K562 (cell line): ENCODE measurements at regions not wholly inside any gene's neighbourhood (a gene's known extent, or its start where the extent isn't known, plus 50 kb on each side); places are given as distances from the start of the nearest gene placed in this dataset.

Source experiments
- ATAC-seq: fragments of 200-7000 bp; cut with Tn5 transposase; 3 replicates; pipeline ENCODE4 v1.9.1; 2020; ENCODE audit warnings: moderate library complexity
- BruUV-seq: library from RNA; stranded (reverse); fragments of 400-500 nt; replicated peaks from 2 replicates; lab custom pipeline; 2021; lab: Mats Ljungman, UMichigan
- CTCF ChIA-PET: fragments of 300-600 bp; formaldehyde crosslinking; extraction: SDS; loops from one replicate; lab custom pipeline; 2021; ENCODE audit warnings: low intra/inter-chr PET ratio; lab: Yijun Ruan, JAX
- POLR2A ChIA-PET: fragments of 300-600, 350-650 bp; sonication (Branson Sonifier 250); formaldehyde crosslinking; extraction: SDS; loops from one replicate; lab custom pipeline; 2021; ENCODE audit warnings: antibody characterized with exemption, inconsistent platforms; lab: Yijun Ruan, JAX
- DNase-seq, 4 experiments: peaks; one replicate each; pipeline versions ENCODE4 v3.0.0 to v3.0.0-alpha.2; 2011 to 2018; ENCODE audit warnings: low spot score in 3 of 4, mixed read lengths in 3 of 4; ENCODE audit errors: extremely low read depth in 1 of 4
- FAIRE-seq: peaks from 2 replicates; lab custom pipeline; 2011; peaks lifted over from hg19 to GRCh38; lab: Jason Lieb, UNC
- H2AFZ ChIP-seq: 2 replicates; pipeline ENCODE4 v1.6.0; 2011; ENCODE audit warnings: low read depth, low read length, control low read depth, inconsistent platforms
- H3K27ac ChIP-seq: fragments of 200-600 bp; 3 replicates; pipeline ENCODE4 v1.8.0; 2011; ENCODE audit warnings: low read depth, mild to moderate bottlenecking, control low read depth, inconsistent platforms, low read length, moderate library complexity, mixed read lengths; ENCODE audit errors: extremely low read depth
- H3K27me3 ChIP-seq, 2 experiments: fragments of 300-600 bp in 1 of 2; 2 replicates in 1 of 2; 3 replicates in 1 of 2; pipeline versions ENCODE4 v1.6.0 to v1.8.0; 2011; ENCODE audit warnings: inconsistent platforms in 2 of 2, low read length in 2 of 2, mild to moderate bottlenecking in 1 of 2, mixed read lengths in 1 of 2, moderate library complexity in 1 of 2; ENCODE audit not compliant: control insufficient read depth in 2 of 2, insufficient read depth in 2 of 2
- H3K36me3 ChIP-seq: fragments of 300-600 bp; 3 replicates; pipeline ENCODE4 v1.8.0; 2011; ENCODE audit warnings: mild to moderate bottlenecking, low read length, inconsistent platforms; ENCODE audit not compliant: control insufficient read depth, insufficient read depth
- H3K4me1 ChIP-seq, 2 experiments: fragments of 200-600 bp in 1 of 2; replicated peaks in 1 of 2; 2 replicates in 1 of 2; 3 replicates in 1 of 2; pipeline versions ENCODE4 v1.5.1 to v1.8.0; 2011; ENCODE audit warnings: inconsistent platforms in 2 of 2, low read length in 2 of 2, mild to moderate bottlenecking in 1 of 2, mixed read lengths in 1 of 2, moderate library complexity in 1 of 2; ENCODE audit not compliant: control insufficient read depth in 2 of 2, insufficient read depth in 2 of 2
- H3K4me2 ChIP-seq: 2 replicates; pipeline ENCODE4 v1.6.1; 2011; ENCODE audit warnings: low read length, control low read depth, inconsistent platforms, mixed read lengths; ENCODE audit not compliant: insufficient read depth
- H3K4me3 ChIP-seq: fragments of 200-600 bp; sonication (generic), shearing (Covaris generic); 2 replicates; pipeline ENCODE4 v1.5.1; 2016; ENCODE audit warnings: control low read depth, inconsistent platforms
- H3K79me2 ChIP-seq: fragments of 200-600 bp; 3 replicates; pipeline ENCODE4 v1.8.0; 2011; ENCODE audit warnings: low read length, inconsistent platforms; ENCODE audit not compliant: control insufficient read depth, insufficient read depth
- H3K9ac ChIP-seq, 2 experiments: 2 replicates each; pipeline versions ENCODE4 v1.6.0 to v1.6.1; 2011; ENCODE audit warnings: low read depth in 2 of 2, low read length in 2 of 2, control low read depth in 1 of 2, inconsistent platforms in 1 of 2, mild to moderate bottlenecking in 1 of 2, mixed read lengths in 1 of 2; ENCODE audit not compliant: insufficient read depth in 1 of 2
- H3K9me1 ChIP-seq: one replicate; pipeline ENCODE4 v1.6.0; 2011; ENCODE audit warnings: inconsistent platforms, mild to moderate bottlenecking, low read length, moderate library complexity; ENCODE audit not compliant: control insufficient read depth, insufficient read depth
- H3K9me3 ChIP-seq: replicated peaks from 2 replicates; pipeline ENCODE4 v1.5.1; 2011; ENCODE audit warnings: low read depth, low read length, inconsistent platforms; ENCODE audit not compliant: control insufficient read depth, insufficient read depth
- H4K20me1 ChIP-seq: replicated peaks from 2 replicates; pipeline ENCODE4 v1.6.1; 2011; ENCODE audit warnings: low read length, inconsistent platforms, mixed read lengths; ENCODE audit not compliant: control insufficient read depth, insufficient read depth
- CBX1 ChIP-seq: sonication (generic); IDR thresholded peaks from 2 replicates; pipeline ENCODE4 v1.6.1; 2016; ENCODE audit warnings: antibody characterized with exemption, low read depth, mild to moderate bottlenecking
- CUX1 ChIP-seq: fragments of 200-800 bp; sonication (Bioruptor generic); IDR thresholded peaks from 2 replicates; pipeline ENCODE4 v1.6.1; 2016; ENCODE audit warnings: missing genetic modification characterization, missing compliant biosample characterization
- DMBX1 ChIP-seq: fragments of 250-450 bp; sonication (Bioruptor Pico); IDR thresholded peaks from 2 replicates; pipeline ENCODE4 v1.8.0; 2022; ENCODE audit warnings: inconsistent platforms, mild to moderate bottlenecking, moderate library complexity, borderline replicate concordance
- MAZ ChIP-seq, 2 experiments: fragments of 450-650 bp in 1 of 2; sonication (generic) in 1 of 2; formaldehyde crosslinking; IDR thresholded peaks in 1 of 2; conservative IDR thresholded peaks in 1 of 2; 2 replicates each; pipeline versions ENCODE4 v1.4.0 to v1.5.0; 2020; ENCODE audit warnings: mild to moderate bottlenecking in 1 of 2, missing genetic modification reagents in 1 of 2
- SNRNP70 ChIP-seq: fragments of 200-400 bp; formaldehyde crosslinking; optimal IDR thresholded peaks from 2 replicates; pipeline ENCODE3; 2017; ENCODE audit warnings: low read depth, low read length
- STAT5A ChIP-seq: IDR thresholded peaks from 2 replicates; pipeline ENCODE4 v1.6.1; 2012; ENCODE audit warnings: low read length, inconsistent platforms, borderline replicate concordance
- SUPT5H ChIP-seq: fragments of 450-650 bp; IDR thresholded peaks from 2 replicates; pipeline ENCODE4 v1.6.1; 2016
- TGIF2 ChIP-seq: sonication (generic); formaldehyde crosslinking; IDR thresholded peaks from 2 replicates; pipeline ENCODE4 v1.8.1; 2022; ENCODE audit warnings: mild to moderate bottlenecking, missing genetic modification reagents, moderate library complexity
- ZBTB2 ChIP-seq: fragments of 450-650 bp; IDR thresholded peaks from 2 replicates; pipeline ENCODE4 v1.6.1; 2016; ENCODE audit warnings: antibody characterized with exemption
- ZNF780A ChIP-seq: fragments of 250-450 bp; sonication (Bioruptor Pico); IDR thresholded peaks from 2 replicates; pipeline ENCODE4 v1.5.0; 2021; ENCODE audit warnings: mild to moderate bottlenecking
- WGBS: fragments of 100-300 bp; shearing (Covaris generic); methylation state at CpG from one replicate; pipeline ENCODE4 v1.1.6; 2016; ENCODE audit warnings: low coverage, mixed read lengths; ENCODE audit not compliant: insufficient coverage; ENCODE audit errors: missing lambda C conversion rate; 5-methylcytosine and 5-hydroxymethylcytosine counted together
- in situ Hi-C: fragments of 300-500 bp; cut with MboI; formaldehyde crosslinking; loops from 4 replicates; pipeline ENCODE4 v1.15.0; 2018; ENCODE audit warnings: inconsistent platforms, mixed read lengths
- intact Hi-C: fragments of 100-400 bp; cut with micrococcal nuclease; formaldehyde crosslinking; loops from 2 replicates; pipeline ENCODE4 v1.14.2; 2022

GRCh38 chr14:97506626-97507025 lies 709.4 kb downstream of the VRK1 start:
- DNase-seq = no peak
- H3K36me3 ChIP-seq = no peaks in the 10 kb centered on the region
- in situ Hi-C loops (no loop called here), intact Hi-C loops (no loop called here)
- POLR2A ChIA-PET = no interaction called here
- no peak for FAIRE-seq
- 0% methylated on average over 2 of the region's 2 CpGs for WGBS
- no peaks in the 10 kb centered on the region for H3K27me3 ChIP-seq
- no peak overlapping the region for H3K27ac ChIP-seq
- H3K9me1 ChIP-seq = no peaks in the 10 kb centered on the region
- H2AFZ ChIP-seq = no peak overlapping the region
- no peak overlapping the region for H3K4me3 ChIP-seq
- CTCF ChIA-PET = no interaction called here
- no peaks in the 10 kb centered on the region for H3K79me2 ChIP-seq
- BruUV-seq = no TSS peak
- H3K9me3 ChIP-seq = no peaks in the 10 kb centered on the region
- H3K4me1 ChIP-seq = no peaks in the 10 kb centered on the region
- no peaks in the 10 kb centered on the region for H4K20me1 ChIP-seq
- no peak overlapping the region for H3K4me2 ChIP-seq
- H3K9ac ChIP-seq = no peak overlapping the region
- ATAC-seq = no peak
- TF ChIP-seq ZBTB2 = no peak
- no peak for TF ChIP-seq STAT5A
- TF ChIP-seq DMBX1 (CRISPR knock-in tag) = no peak
- no peak for TF ChIP-seq MAZ (CRISPR knock-in tag; conservative IDR thresholded peaks at IDR 0.05 in 1 of 2, IDR thresholded peaks at IDR 0.05 in 1 of 2)
- TF ChIP-seq SNRNP70 = no peak
- no peak for TF ChIP-seq CBX1
- no peak for TF ChIP-seq TGIF2 (CRISPR knock-in tag)
- no peak for TF ChIP-seq CUX1 (CRISPR knock-in tag)
- TF ChIP-seq ZNF780A (CRISPR knock-in tag) = no peak
- no peak for TF ChIP-seq SUPT5H
